ENCODE measurements at regions not wholly inside any gene's neighbourhood (a gene's known extent, or its start where the extent isn't known, plus 50 kb on each side); places are given as distances from the start of the nearest gene placed in this dataset.

- in situ Hi-C loops (cut with HindIII; ENCODE audit: low pct_unique_long_range_greater_than_20kb, low sequenced_read_pairs) = no loop called here
- DNase-seq (ENCODE audit: low read depth, low spot score) = no peak
These were observed 227.3 kb upstream of the TANK start for GRCh38 chr2:160932960-160933359.

GRCh38 chr2:160934263-160934662 is 226.0 kb upstream of the TANK start:
- in situ Hi-C loops (cut with HindIII; ENCODE audit: low pct_unique_long_range_greater_than_20kb, low sequenced_read_pairs) = no loop called here
- no peak for DNase-seq (ENCODE audit: low read depth, low spot score)

- peak; percentile 28 for DNase-seq (ENCODE audit: low read depth, low spot score)
- in situ Hi-C loops (cut with HindIII; ENCODE audit: low pct_unique_long_range_greater_than_20kb, low sequenced_read_pairs) = no loop called here
These were observed 225.2 kb upstream of the TANK start for GRCh38 chr2:160934991-160935390.

DNA sequence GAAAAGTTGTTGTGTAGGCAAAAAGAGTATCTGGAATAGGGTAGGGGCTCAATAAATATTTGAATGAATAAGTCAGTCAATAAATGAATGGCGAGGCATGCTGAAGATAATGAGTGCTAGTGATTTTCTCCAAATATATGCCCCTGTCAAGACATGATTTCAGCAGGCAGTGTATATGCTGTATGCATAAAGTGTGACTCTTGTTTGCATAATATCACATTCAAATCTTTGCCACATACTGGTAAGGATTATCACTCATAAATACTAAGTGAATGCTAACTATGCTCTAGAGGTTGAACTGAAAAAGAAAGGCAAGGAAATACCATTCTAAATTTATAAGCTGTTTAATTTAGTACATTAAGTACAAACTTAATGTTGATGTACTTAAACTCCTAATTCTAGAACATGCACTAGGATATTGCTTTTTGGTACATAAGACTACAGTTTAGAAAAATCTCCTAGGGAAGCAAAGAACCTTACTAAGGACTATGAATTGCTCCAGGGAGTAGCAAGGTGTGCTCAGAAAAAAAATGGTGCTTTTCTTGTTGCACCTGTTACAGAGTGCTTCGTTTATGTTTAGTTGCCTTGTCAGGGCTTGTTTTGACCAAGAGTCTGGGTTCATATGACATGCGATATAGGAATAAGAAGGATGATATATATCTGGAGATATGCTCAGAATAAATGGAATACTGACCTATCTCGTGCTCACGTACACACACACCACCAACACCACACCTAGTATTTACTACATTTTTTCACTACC is 224.0 kb upstream of the TANK start:
- no peak for DNase-seq (ENCODE audit: low read depth, low spot score)
- in situ Hi-C loops (cut with HindIII; ENCODE audit: low pct_unique_long_range_greater_than_20kb, low sequenced_read_pairs) = no loop called here

DNA sequence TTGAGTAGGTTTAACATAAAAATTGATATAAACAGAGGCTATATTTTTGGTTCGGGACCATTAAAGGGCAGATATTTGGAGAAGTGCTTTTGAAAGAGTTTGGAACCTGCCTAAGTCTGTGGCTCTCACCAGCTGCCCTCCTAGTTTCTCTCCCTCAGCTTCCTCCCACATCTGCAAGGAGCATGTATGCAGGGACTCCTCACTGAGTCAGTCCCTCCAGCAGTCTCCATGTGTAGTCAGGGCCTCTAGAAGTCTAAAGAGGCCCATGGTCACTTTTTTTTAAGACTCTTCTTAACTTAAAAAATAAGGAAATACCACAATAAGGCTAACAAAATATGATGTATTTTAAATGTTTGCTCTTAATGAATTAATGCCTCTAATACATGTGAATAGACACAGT is 220.0 kb upstream of the TANK start:
- in situ Hi-C loops (cut with HindIII; ENCODE audit: low pct_unique_long_range_greater_than_20kb, low sequenced_read_pairs) = no loop called here
- no peak for DNase-seq (ENCODE audit: low read depth, low spot score)

- in situ Hi-C loops (cut with HindIII; ENCODE audit: low pct_unique_long_range_greater_than_20kb, low sequenced_read_pairs) = no loop called here
- DNase-seq (ENCODE audit: low read depth, low spot score) = no peak
These were observed 219.5 kb upstream of the TANK start for GRCh38 chr2:160940699-160941098.

- DNase-seq (ENCODE audit: low read depth, low spot score) = no peak
- in situ Hi-C loops (cut with HindIII; ENCODE audit: low pct_unique_long_range_greater_than_20kb, low sequenced_read_pairs) = no loop called here
These were observed 218.9 kb upstream of the TANK start for GRCh38 chr2:160941290-160941846.

DNA sequence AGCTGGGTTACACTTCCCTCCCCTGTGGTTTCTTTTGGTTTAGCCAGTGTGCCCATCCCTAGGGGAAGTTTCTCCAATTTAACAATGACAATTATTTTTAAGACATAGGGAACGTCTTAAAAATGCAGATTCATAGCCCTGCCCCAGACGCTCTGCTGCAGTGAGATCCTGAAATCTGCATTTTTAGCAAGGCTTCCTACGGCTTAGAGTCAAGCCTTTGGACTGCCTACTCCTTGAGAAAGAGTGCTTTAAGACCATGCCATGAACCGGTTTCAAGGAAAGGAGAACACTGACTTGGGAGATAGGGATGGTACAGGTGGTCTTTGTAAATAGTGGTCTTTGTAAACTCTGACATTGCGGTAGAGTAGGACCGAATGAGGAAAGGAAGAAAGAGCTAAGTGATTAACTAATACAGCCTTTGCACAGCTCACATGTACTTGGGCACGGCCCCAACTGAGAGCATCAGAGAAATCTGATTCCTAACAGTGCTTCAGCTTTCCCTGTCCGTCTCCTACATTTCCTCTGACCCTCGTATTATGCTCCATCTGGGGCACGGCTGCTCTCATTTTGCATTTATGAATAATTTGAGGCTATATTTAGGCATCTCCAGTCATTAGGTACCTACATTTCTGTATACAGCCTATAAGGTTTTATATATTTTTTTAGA is 217.6 kb upstream of the TANK start:
- in situ Hi-C loops (cut with HindIII; ENCODE audit: low pct_unique_long_range_greater_than_20kb, low sequenced_read_pairs) = no loop called here
- DNase-seq (ENCODE audit: low read depth, low spot score) = no peak

DNA sequence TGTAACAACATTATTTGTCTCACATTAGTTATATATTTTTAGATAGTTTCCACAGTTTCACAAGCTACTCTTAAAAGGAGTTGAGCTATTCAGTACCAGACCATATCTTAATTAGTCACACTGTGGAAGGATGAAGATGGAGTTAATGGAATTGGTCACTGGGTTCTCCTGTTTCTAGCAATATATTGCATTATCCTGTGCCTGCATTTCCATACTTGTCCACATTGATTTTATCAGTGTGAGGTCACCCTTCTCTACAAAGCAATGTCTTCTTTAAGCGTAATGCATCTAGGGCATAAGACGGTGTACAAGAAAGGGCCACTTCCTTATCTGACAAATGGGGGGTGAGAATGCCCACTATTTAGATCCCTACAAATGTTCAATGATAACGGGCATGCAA is 216.8 kb upstream of the TANK start:
- in situ Hi-C loops (cut with HindIII; ENCODE audit: low pct_unique_long_range_greater_than_20kb, low sequenced_read_pairs) = no loop called here
- DNase-seq (ENCODE audit: low read depth, low spot score) = no peak

- in situ Hi-C loops (cut with HindIII; ENCODE audit: low pct_unique_long_range_greater_than_20kb, low sequenced_read_pairs) = no loop called here
- no peak for DNase-seq (ENCODE audit: low read depth, low spot score)
These were observed 207.6 kb upstream of the TANK start for GRCh38 chr2:160952464-160953254.

GRCh38 chr2:160955578-160955977 is 204.7 kb upstream of the TANK start:
- DNase-seq (ENCODE audit: low read depth, low spot score) = no peak
- in situ Hi-C loops (cut with HindIII; ENCODE audit: low pct_unique_long_range_greater_than_20kb, low sequenced_read_pairs) = no loop called here

GRCh38 chr2:160956243-160956802 is 203.9 kb upstream of the TANK start:
- no peak for DNase-seq (ENCODE audit: low read depth, low spot score)

GRCh38 chr2:160963957-160964356 is 196.3 kb upstream of the TANK start:
- in situ Hi-C loops (cut with HindIII; ENCODE audit: low pct_unique_long_range_greater_than_20kb, low sequenced_read_pairs) = no loop called here
- DNase-seq (ENCODE audit: low read depth, low spot score) = no peak

More at GRCh38 chr2:160956243-160956802, 203.9 kb upstream of the TANK start:
- in situ Hi-C loops (cut with HindIII; ENCODE audit: low pct_unique_long_range_greater_than_20kb, low sequenced_read_pairs) = no loop called here

DNA sequence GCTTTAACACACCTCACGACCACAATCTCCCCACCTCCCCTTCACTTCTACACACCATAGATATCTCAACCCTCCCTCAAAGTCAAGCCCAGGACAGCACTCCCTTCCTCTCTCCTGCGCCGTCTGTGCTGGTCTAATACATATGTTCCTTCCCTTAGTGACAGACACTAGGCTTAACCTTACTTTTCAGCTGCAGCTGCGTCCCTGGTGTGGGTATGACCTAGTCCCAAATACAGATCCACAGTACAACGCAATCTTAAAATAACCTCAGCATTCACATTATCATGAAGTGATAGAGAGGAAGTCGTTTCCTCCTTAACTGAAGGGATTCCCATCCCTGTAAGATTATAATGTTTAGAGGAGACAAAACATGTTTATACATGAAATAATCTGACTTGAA is 192.7 kb upstream of the TANK start:
- no peak for DNase-seq (ENCODE audit: low read depth, low spot score)
- in situ Hi-C loops (cut with HindIII; ENCODE audit: low pct_unique_long_range_greater_than_20kb, low sequenced_read_pairs) = no loop called here

GRCh38 chr2:160968183-160968582 is 192.0 kb upstream of the TANK start:
- no peak for DNase-seq (ENCODE audit: low read depth, low spot score)
- in situ Hi-C loops (cut with HindIII; ENCODE audit: low pct_unique_long_range_greater_than_20kb, low sequenced_read_pairs) = no loop called here

DNA sequence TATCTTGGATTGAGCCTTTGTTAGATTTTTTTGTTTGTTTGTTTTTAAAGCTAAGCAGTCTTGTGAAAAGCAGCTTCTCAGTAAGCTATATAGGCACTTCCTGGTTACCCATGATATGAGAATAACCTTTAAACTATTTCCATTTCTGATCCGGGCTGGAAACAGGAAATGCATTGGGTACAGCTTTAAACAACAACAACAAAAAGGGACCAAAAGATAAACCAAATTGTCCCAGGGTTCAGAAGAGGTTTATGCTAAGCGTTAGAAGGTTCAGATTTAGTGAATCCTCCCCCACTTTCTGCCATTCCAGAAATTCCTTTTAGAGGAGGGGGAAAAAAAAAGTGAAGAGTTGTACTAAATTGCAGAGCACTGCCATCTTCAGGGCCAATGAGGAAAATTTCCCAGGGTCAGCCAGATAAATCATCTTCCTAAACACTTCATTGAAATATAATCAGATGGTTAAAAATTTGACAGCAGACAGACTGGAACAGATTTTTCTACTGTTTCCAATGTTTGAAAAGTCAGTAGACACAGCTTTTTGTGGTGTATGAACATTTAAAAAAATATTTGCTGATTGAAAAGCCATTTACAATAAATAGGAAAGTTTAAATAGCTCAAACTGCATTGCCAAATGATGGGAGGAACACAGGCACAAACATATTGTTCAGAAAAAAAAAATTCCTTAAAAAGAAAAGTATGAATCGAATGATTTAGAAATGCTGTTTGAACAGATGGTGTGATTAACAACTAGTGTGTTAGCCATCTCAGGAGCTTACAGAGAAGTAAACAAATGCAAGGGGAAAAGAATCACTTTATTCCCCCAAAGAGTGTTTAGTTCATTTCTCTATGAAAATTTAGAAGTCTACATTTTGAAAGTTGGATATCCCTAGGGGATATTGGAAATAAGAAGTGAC is 189.9 kb upstream of the TANK start:
- peak; percentile 79 for DNase-seq (ENCODE audit: low read depth, low spot score)
- in situ Hi-C loops (cut with HindIII; ENCODE audit: low pct_unique_long_range_greater_than_20kb, low sequenced_read_pairs) = no loop called here

DNA sequence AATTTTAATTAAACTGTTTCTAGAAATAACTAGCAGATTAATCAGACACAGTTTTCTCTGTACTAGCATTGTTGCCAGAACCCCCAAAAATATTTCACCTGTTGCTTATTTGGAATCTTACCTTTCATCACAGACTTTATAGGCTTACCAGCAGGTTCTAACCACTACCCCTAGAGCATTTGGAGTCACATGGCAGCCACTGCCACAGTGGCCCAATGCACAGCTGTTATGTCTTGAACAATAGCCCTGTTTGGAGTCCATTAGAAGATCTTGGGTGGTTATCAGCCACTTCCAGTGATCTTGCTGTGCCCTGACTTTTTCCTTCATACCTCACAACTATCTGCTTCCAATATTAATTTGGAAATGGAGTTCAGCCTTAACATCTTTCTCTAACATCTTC is 186.2 kb upstream of the TANK start:
- DNase-seq (ENCODE audit: low read depth, low spot score) = peak; percentile 30
- in situ Hi-C loops (cut with HindIII; ENCODE audit: low pct_unique_long_range_greater_than_20kb, low sequenced_read_pairs) = no loop called here

Measured in SK-MEL-5 (cell line).